HUES48 (cell line): ENCODE measurements at regions not wholly inside any gene's neighbourhood (a gene's known extent, or its start where the extent isn't known, plus 50 kb on each side); places are given as distances from the start of the nearest gene placed in this dataset.

Source experiments
- H3K27ac ChIP-seq: one replicate; pipeline ENCODE4 v1.7.0; 2013; ENCODE audit warnings: low read depth, low read length, inconsistent platforms
- H3K27me3 ChIP-seq: 2 replicates; pipeline ENCODE4 v1.6.1; 2013; ENCODE audit warnings: mild to moderate bottlenecking, low read length; ENCODE audit not compliant: control insufficient read depth, insufficient read depth
- H3K36me3 ChIP-seq: 2 replicates; pipeline ENCODE4 v1.6.1; 2013; ENCODE audit warnings: low read length; ENCODE audit not compliant: control insufficient read depth, insufficient read depth
- H3K4me1 ChIP-seq: 2 replicates; pipeline ENCODE4 v1.6.1; 2013; ENCODE audit warnings: mild to moderate bottlenecking, low read length; ENCODE audit not compliant: control insufficient read depth, insufficient read depth
- H3K4me3 ChIP-seq: 2 replicates; pipeline ENCODE4 v1.5.1; 2013; ENCODE audit warnings: mild to moderate bottlenecking, low read depth, low read length
- H3K9ac ChIP-seq: 2 replicates; pipeline ENCODE4 v1.6.1; 2013; ENCODE audit warnings: mild to moderate bottlenecking, low read depth, low read length, moderate library complexity
- H3K9me3 ChIP-seq: 2 replicates; pipeline ENCODE4 v1.6.1; 2013; ENCODE audit warnings: low read length; ENCODE audit not compliant: control insufficient read depth, insufficient read depth

- no peaks in the 10 kb centered on the region for H3K27me3 ChIP-seq
- H3K4me3 ChIP-seq: no peak overlapping the region
- H3K9ac ChIP-seq: no peak overlapping the region
- 0 out of 2 replicates have a peak, but pooled peaks cover 3% of the 10 kb centered on the region for H3K9me3 ChIP-seq
- H3K4me1 ChIP-seq: no peaks in the 10 kb centered on the region
- no peak overlapping the region for H3K27ac ChIP-seq
- H3K36me3 ChIP-seq: no peaks in the 10 kb centered on the region
These were observed 250.1 kb downstream of the NDUFA10 start for GRCh38 chr2:239774933-239775622.

GRCh38 chr2:239774142-239774462 is 251.0 kb downstream of the NDUFA10 start:
- no peaks in the 10 kb centered on the region for H3K4me1 ChIP-seq
- H3K27ac ChIP-seq: no peak overlapping the region
- 0 out of 2 replicates have a peak, but pooled peaks cover 3% of the 10 kb centered on the region for H3K9me3 ChIP-seq
- no peaks in the 10 kb centered on the region for H3K27me3 ChIP-seq
- no peaks in the 10 kb centered on the region for H3K36me3 ChIP-seq
- no peak overlapping the region for H3K9ac ChIP-seq
- no peak overlapping the region for H3K4me3 ChIP-seq

DNA sequence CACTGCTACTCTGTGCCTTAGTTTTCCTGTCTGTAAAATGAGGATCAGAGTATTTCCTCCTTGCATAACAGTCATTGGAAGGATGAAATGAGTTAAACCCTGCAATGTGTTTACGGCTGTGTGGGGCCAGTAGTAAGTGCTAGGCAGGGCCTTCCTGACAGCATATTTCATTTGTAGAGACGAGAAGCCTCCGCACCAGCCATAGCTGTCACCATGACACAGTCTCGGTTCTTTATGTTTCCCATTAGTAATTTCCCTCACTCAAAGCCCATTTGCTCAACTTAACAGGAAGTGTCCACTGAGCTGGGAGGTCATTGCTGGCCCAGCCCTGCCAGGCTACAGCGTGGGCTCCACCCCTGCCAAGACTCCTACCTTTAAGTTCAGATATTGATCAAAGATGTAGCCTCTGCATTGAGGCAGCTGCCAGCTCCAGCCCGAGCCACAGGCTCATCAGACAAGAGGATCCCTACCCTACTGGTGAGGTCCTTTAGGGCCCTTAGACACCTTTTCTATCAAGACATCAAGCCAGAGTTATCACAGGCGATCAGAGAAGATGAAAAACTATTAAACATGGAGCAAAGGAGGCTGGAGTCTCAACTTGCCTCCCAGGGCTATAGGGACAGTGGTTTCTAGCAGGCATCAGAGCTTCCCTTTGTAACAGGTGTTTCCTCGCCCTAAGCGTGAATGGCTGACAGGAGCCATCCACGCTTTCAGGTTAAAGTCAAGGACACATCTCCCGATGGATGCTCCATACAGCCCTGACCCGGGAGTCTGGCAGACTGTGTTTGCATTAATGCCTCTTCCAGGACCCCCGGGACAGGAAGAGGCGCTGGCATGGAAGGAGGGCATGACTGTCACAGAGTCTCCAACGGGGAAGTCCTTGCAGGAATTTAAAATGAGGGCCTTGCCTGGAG is 251.7 kb downstream of the NDUFA10 start:
- H3K36me3 ChIP-seq: no peaks in the 10 kb centered on the region
- no peak overlapping the region for H3K27ac ChIP-seq
- H3K4me3 ChIP-seq: no peak overlapping the region
- no peak overlapping the region for H3K9ac ChIP-seq
- no peaks in the 10 kb centered on the region for H3K27me3 ChIP-seq
- no peaks in the 10 kb centered on the region for H3K4me1 ChIP-seq
- H3K9me3 ChIP-seq: 0 out of 2 replicates have a peak, but pooled peaks cover 3% of the 10 kb centered on the region

- no peaks in the 10 kb centered on the region for H3K27me3 ChIP-seq
- 0 out of 2 replicates have a peak, but pooled peaks cover 3% of the 10 kb centered on the region for H3K9me3 ChIP-seq
- H3K4me1 ChIP-seq: no peaks in the 10 kb centered on the region
- H3K4me3 ChIP-seq: no peak overlapping the region
- no peak overlapping the region for H3K27ac ChIP-seq
- H3K9ac ChIP-seq: no peak overlapping the region
- H3K36me3 ChIP-seq: no peaks in the 10 kb centered on the region
These were observed 252.4 kb downstream of the NDUFA10 start for GRCh38 chr2:239772721-239773120.

DNA sequence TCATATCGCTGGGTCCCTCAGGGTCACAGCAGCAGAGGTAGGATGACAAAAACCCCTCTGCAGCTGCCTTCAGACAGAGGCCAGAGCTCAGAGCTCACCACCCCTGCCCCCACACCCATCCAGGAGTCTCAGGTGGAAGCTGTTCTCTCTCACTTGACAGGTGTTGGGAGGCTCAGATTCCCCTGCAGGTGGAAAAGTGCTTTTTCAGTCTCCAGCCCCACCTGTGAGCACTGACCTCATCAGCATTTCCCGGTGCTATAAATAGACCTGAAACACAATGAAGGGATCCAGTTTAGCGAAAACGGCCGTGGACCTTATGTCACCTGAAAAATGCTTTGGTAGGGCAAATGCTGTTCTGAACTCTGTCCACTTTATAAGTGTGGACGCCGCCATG is 254.9 kb downstream of the NDUFA10 start:
- Histone ChIP-seq H3K27ac (no peak overlapping the region), H3K36me3 (no peaks in the 10 kb centered on the region), H3K4me3 (no peak overlapping the region), H3K9me3 (0 out of 2 replicates have a peak, but pooled peaks cover 3% of the 10 kb centered on the region), H3K9ac (no peak overlapping the region), H3K4me1 (no peaks in the 10 kb centered on the region), H3K27me3 (no peaks in the 10 kb centered on the region)

DNA sequence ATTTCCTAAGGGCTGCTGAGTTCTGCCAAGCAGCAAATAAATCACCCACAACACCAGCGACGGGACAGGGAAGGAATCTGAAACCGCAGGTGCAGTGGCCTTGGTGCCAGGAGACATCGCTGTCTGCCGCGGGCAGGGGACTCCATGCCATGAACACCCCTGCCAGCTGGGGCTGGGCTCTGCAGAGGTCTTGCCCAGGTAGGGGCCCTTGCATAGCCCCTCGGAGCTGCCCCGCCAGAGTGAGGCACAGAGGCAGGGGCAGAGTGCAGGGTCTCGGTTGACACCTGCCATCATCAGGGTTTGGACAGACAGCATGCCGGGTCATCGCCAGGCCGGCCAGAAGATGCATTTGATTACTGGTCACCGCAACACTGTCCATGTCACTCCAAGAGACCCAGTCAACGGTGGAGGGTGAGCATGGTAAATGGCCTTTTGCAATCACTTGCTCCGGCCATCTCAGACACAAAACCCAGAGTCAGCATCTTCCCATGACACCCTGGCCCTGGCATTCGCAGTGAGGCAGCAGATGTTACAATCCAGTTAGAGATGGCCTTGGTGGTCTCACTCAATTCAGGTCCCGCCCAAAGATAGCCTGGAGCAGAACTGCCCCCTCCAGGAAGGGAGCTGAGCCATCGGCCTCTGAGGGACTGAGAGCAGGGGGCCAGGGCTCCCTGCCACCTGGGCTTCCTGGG is 255.4 kb downstream of the NDUFA10 start:
- H3K9me3 ChIP-seq: 0 out of 2 replicates have a peak, but pooled peaks cover 3% of the 10 kb centered on the region
- H3K9ac ChIP-seq: no peak overlapping the region
- H3K27me3 ChIP-seq: no peaks in the 10 kb centered on the region
- H3K27ac ChIP-seq: no peak overlapping the region
- no peaks in the 10 kb centered on the region for H3K4me1 ChIP-seq
- no peak overlapping the region for H3K4me3 ChIP-seq
- no peaks in the 10 kb centered on the region for H3K36me3 ChIP-seq

DNA sequence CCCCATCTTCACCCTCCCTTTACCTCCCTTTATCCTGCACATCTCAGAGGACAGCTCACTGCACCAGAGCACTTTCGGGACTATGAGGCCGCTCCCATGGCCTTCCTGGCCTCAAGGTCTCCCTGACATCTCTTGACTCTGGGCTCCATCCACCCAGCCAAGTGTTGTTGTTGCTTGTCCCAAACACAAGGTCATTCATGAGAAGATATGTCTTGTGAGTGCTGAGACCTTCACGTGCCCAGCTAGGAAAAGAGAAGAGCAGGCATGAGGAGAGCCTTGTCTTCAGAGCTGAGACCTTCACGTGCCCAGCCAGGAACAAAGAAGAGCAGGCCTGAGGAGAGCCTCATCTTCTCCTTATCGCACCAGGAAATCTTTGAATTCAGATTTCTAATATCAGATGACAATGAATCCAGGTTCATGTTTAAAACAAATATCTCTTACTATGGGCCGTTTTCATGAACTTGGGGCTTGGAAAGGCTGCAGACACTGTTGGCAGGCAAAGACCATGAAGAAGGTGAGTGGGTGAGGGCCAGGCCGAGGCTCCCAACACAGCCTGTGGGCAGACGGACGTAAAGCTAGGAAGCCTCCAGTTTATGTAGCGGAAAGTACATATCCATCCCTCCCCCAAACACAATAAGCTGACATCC is 256.1 kb downstream of the NDUFA10 start:
- Histone ChIP-seq H3K9me3 (0 out of 2 replicates have a peak, but pooled peaks cover 3% of the 10 kb centered on the region), H3K27ac (no peak overlapping the region), H3K27me3 (no peaks in the 10 kb centered on the region), H3K4me3 (no peak overlapping the region), H3K36me3 (no peaks in the 10 kb centered on the region), H3K9ac (no peak overlapping the region), H3K4me1 (no peaks in the 10 kb centered on the region)

GRCh38 chr2:239768031-239768790 is 256.9 kb downstream of the NDUFA10 start:
- no peaks in the 10 kb centered on the region for H3K36me3 ChIP-seq
- H3K4me3 ChIP-seq: no peak overlapping the region
- H3K27ac ChIP-seq: no peak overlapping the region
- H3K9me3 ChIP-seq: 0 out of 2 replicates have a peak, but pooled peaks cover 3% of the 10 kb centered on the region
- H3K9ac ChIP-seq: no peak overlapping the region
- H3K4me1 ChIP-seq: no peaks in the 10 kb centered on the region
- no peaks in the 10 kb centered on the region for H3K27me3 ChIP-seq

- Histone ChIP-seq H3K4me1 (no peaks in the 10 kb centered on the region), H3K36me3 (no peaks in the 10 kb centered on the region), H3K27ac (no peak overlapping the region), H3K27me3 (no peaks in the 10 kb centered on the region), H3K9me3 (no peaks in the 10 kb centered on the region), H3K4me3 (no peak overlapping the region), H3K9ac (no peak overlapping the region)
These were observed 257.9 kb downstream of the NDUFA10 start for GRCh38 chr2:239767021-239767905.
